H9 (cell line): ENCODE measurements at regions not wholly inside any gene's neighbourhood (a gene's known extent, or its start where the extent isn't known, plus 50 kb on each side); places are given as distances from the start of the nearest gene placed in this dataset.

Source experiments
- DNase-seq: peaks from one replicate; pipeline ENCODE4 v3.0.0-alpha.2; 2017
- H2AFZ ChIP-seq: one replicate; pipeline ENCODE4 v1.6.1; 2013; ENCODE audit warnings: mild to moderate bottlenecking, low read length, control low read depth, moderate library complexity
- H2AK5ac ChIP-seq: 2 replicates; pipeline ENCODE4 v1.6.1; 2013; ENCODE audit warnings: low read length, control low read depth, mixed read lengths; ENCODE audit not compliant: insufficient read length
- H2BK120ac ChIP-seq: one replicate; pipeline ENCODE4 v1.6.1; 2013; ENCODE audit warnings: low read depth, mild to moderate bottlenecking, low read length, control low read depth, inconsistent platforms; ENCODE audit not compliant: poor library complexity, severe bottlenecking
- H2BK12ac ChIP-seq: 2 replicates; pipeline ENCODE4 v1.6.1; 2013; ENCODE audit warnings: low read length, control low read depth, mixed read lengths, low read depth; ENCODE audit not compliant: insufficient read length
- H2BK15ac ChIP-seq: 2 replicates; pipeline ENCODE4 v1.6.1; 2013; ENCODE audit warnings: low read depth, low read length, control low read depth
- H2BK20ac ChIP-seq: one replicate; pipeline ENCODE4 v1.6.1; 2013; ENCODE audit warnings: low read depth, mild to moderate bottlenecking, low read length, control low read depth, inconsistent platforms; ENCODE audit not compliant: poor library complexity, severe bottlenecking
- H2BK5ac ChIP-seq: 2 replicates; pipeline ENCODE4 v1.6.1; 2013; ENCODE audit warnings: low read length, control low read depth, mixed read lengths; ENCODE audit not compliant: insufficient read length
- H3K14ac ChIP-seq: 2 replicates; pipeline ENCODE4 v1.6.1; 2013; ENCODE audit warnings: low read length, control low read depth; ENCODE audit not compliant: insufficient read depth
- H3K18ac ChIP-seq: 2 replicates; pipeline ENCODE4 v1.6.1; 2013; ENCODE audit warnings: low read depth, mild to moderate bottlenecking, mixed read lengths, low read length, control low read depth; ENCODE audit not compliant: insufficient read length
- H3K23ac ChIP-seq: 2 replicates; pipeline ENCODE4 v1.6.1; 2013; ENCODE audit warnings: low read length, control low read depth, mixed read lengths, low read depth; ENCODE audit not compliant: insufficient read length
- H3K23me2 ChIP-seq: 2 replicates; pipeline ENCODE4 v1.6.1; 2013; ENCODE audit warnings: low read depth, mild to moderate bottlenecking, mixed read lengths, low read length, control low read depth; ENCODE audit not compliant: insufficient read length, poor library complexity, severe bottlenecking
- H3K27ac ChIP-seq: 2 replicates; pipeline ENCODE4 v1.5.1; 2013; ENCODE audit warnings: low read length, control low read depth, mixed read lengths, low read depth; ENCODE audit not compliant: insufficient read length
- H3K27me3 ChIP-seq: 2 replicates; pipeline ENCODE4 v1.6.1; 2013; ENCODE audit warnings: low read length, control low read depth, inconsistent platforms; ENCODE audit not compliant: insufficient read depth
- H3K4ac ChIP-seq: 2 replicates; pipeline ENCODE4 v1.6.1; 2013; ENCODE audit warnings: low read depth, mild to moderate bottlenecking, control low read depth, inconsistent platforms, low read length, moderate library complexity
- H3K4me1 ChIP-seq: 2 replicates; pipeline ENCODE4 v1.6.1; 2013; ENCODE audit warnings: low read length, control low read depth, inconsistent platforms; ENCODE audit not compliant: insufficient read depth
- H3K4me2 ChIP-seq: 2 replicates; pipeline ENCODE4 v1.6.1; 2013; ENCODE audit warnings: low read length, control low read depth, mixed read lengths; ENCODE audit not compliant: insufficient read length, insufficient read depth
- H3K56ac ChIP-seq: 2 replicates; pipeline ENCODE4 v1.6.1; 2013; ENCODE audit warnings: low read depth, mild to moderate bottlenecking, mixed read lengths, low read length, control low read depth; ENCODE audit not compliant: insufficient read length
- H3K79me1 ChIP-seq: 2 replicates; pipeline ENCODE4 v1.6.1; 2013; ENCODE audit warnings: low read depth, mild to moderate bottlenecking, moderate library complexity, low read length, control low read depth, inconsistent platforms; ENCODE audit not compliant: insufficient read depth, poor library complexity, severe bottlenecking
- H3K79me2 ChIP-seq: 2 replicates; pipeline ENCODE4 v1.6.1; 2013; ENCODE audit warnings: low read length, control low read depth, inconsistent platforms; ENCODE audit not compliant: insufficient read depth
- H3K9ac ChIP-seq: 2 replicates; pipeline ENCODE4 v1.6.1; 2013; ENCODE audit warnings: low read length, control low read depth, mixed read lengths; ENCODE audit not compliant: insufficient read length; ENCODE audit errors: extremely low read depth
- H3K9me3 ChIP-seq: one replicate; pipeline ENCODE4 v1.6.1; 2013; ENCODE audit warnings: low read depth, low read length, inconsistent platforms; ENCODE audit not compliant: control insufficient read depth
- H3T11ph ChIP-seq: one replicate; pipeline ENCODE4 v1.6.1; 2013; ENCODE audit warnings: mild to moderate bottlenecking, low read length, control low read depth, inconsistent platforms
- H4K20me1 ChIP-seq: one replicate; pipeline ENCODE4 v1.6.1; 2013; ENCODE audit not compliant: control insufficient read depth, insufficient read length, insufficient read depth
- H4K5ac ChIP-seq: 2 replicates; pipeline ENCODE4 v1.6.1; 2013; ENCODE audit warnings: low read depth, mild to moderate bottlenecking, mixed read lengths, low read length, control low read depth; ENCODE audit not compliant: insufficient read length
- H4K8ac ChIP-seq: replicated peaks from 2 replicates; pipeline ENCODE4 v1.6.1; 2013; ENCODE audit warnings: low read length, control low read depth, mixed read lengths, low read depth; ENCODE audit not compliant: insufficient read length
- H4K91ac ChIP-seq: 2 replicates; pipeline ENCODE4 v1.6.1; 2013; ENCODE audit warnings: low read depth, mild to moderate bottlenecking, moderate library complexity, mixed read lengths, low read length, control low read depth; ENCODE audit not compliant: insufficient read length
- H3K27ac Mint-ChIP-seq, 3 experiments: 2 replicates in 2 of 3; 3 replicates in 1 of 3; pipeline ENCODE4 v1.8.0; 2020 to 2021; ENCODE audit warnings: mixed read lengths in 3 of 3, mild to moderate bottlenecking in 1 of 3, moderate library complexity in 1 of 3
- H3K27me3 Mint-ChIP-seq: 2 replicates; pipeline ENCODE4 v1.8.0; 2021; ENCODE audit warnings: low read depth, mild to moderate bottlenecking, moderate library complexity, mixed read lengths
- H3K36me3 Mint-ChIP-seq, 3 experiments: 2 replicates in 2 of 3; 3 replicates in 1 of 3; pipeline ENCODE4 v1.8.0; 2020 to 2021; ENCODE audit warnings: low read depth in 3 of 3, mixed read lengths in 3 of 3; ENCODE audit not compliant: insufficient read depth in 1 of 3
- H3K4me1 Mint-ChIP-seq, 2 experiments: 2 replicates each; pipeline ENCODE4 v1.8.0; 2020; ENCODE audit warnings: mixed read lengths in 2 of 2
- H3K4me3 Mint-ChIP-seq, 2 experiments: 2 replicates in 1 of 2; 3 replicates in 1 of 2; pipeline ENCODE4 v1.8.0; 2020 to 2021; ENCODE audit warnings: mild to moderate bottlenecking in 2 of 2, mixed read lengths in 2 of 2, moderate library complexity in 1 of 2
- H3K9me3 Mint-ChIP-seq, 2 experiments: 2 replicates in 1 of 2; 3 replicates in 1 of 2; pipeline ENCODE4 v1.8.0; 2020; ENCODE audit warnings: mild to moderate bottlenecking in 2 of 2, mixed read lengths in 2 of 2, moderate library complexity in 1 of 2
- WGBS: extraction: QIAGEN DNeasy Blood & Tissue Kit; methylation state at CpG from one replicate; pipeline ENCODE4 v1.1.7; 2013; ENCODE audit warnings: missing lambda C conversion rate, low lambda C conversion rate, mixed read lengths; ENCODE audit not compliant: insufficient read length; ENCODE audit errors: extremely low coverage; 5-methylcytosine and 5-hydroxymethylcytosine counted together
- TF ChIP-seq, protein P1 (sequence below): fragments of 200-600 bp; sonication (generic); conservative IDR thresholded peaks from 3 replicates; pipeline ENCODE4 v1.8.0; 2021; ENCODE audit warnings: antibody characterized with exemption, mild to moderate bottlenecking

DNA sequence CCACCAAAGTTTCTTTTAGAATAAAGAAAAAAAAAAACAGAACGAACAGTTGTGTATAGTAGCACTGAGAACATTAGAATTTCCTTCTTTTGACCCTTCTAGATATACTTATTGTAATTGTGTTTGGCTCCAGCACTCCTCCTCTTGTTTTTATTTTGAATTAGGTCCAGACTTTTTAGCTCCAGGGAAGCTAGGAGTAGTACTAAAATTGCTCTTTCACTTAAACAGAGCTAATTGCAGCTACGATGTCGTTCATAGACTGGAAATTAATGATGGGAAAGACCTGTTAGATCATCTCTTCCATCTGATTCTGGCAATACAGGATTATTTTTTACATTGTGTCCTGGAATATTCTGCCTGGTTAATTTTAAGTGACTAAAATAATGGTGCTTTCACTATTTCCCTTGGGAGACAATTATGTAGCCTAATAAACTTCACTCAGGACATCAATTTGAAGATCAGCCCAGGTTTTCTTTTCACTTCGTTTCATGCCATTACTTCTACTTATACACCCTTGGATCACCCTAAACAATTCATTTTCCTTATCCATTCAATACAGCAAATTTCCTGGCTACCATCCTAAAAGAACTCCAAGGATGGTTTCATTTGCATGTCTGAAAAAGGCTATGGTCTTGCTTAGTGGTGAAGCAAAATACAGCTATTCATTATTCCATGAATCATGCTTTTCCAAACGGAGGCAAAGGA is 480.8 kb upstream of the TECRL start:
- peak overlapping the region in 2 of 3 experiments; percentile 11 to 38; a peak in 4 of 7 replicates for H3K27ac Mint-ChIP-seq
- no peak overlapping the region for H3K4me2 ChIP-seq

More for the DNA sequence above, 480.8 kb upstream of the TECRL start:
- no peaks in the 10 kb centered on the region for H3K27me3 Mint-ChIP-seq
- no peak overlapping the region for H4K5ac ChIP-seq
- H4K20me1 ChIP-seq, result no peaks in the 10 kb centered on the region
- H2BK15ac ChIP-seq, result no peak overlapping the region
- TF ChIP-seq, protein P1, sequence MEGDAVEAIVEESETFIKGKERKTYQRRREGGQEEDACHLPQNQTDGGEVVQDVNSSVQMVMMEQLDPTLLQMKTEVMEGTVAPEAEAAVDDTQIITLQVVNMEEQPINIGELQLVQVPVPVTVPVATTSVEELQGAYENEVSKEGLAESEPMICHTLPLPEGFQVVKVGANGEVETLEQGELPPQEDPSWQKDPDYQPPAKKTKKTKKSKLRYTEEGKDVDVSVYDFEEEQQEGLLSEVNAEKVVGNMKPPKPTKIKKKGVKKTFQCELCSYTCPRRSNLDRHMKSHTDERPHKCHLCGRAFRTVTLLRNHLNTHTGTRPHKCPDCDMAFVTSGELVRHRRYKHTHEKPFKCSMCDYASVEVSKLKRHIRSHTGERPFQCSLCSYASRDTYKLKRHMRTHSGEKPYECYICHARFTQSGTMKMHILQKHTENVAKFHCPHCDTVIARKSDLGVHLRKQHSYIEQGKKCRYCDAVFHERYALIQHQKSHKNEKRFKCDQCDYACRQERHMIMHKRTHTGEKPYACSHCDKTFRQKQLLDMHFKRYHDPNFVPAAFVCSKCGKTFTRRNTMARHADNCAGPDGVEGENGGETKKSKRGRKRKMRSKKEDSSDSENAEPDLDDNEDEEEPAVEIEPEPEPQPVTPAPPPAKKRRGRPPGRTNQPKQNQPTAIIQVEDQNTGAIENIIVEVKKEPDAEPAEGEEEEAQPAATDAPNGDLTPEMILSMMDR, result no peak
- H3K36me3 Mint-ChIP-seq, result no peaks in the 10 kb centered on the region
- no peak overlapping the region for H2BK20ac ChIP-seq
- no peak overlapping the region for H3K9ac ChIP-seq
- no CpG with 5 or more reads among the region's 5 CpGs for WGBS
- peaks cover 12% of the 10 kb centered on the region in 2 experiments for H3K4me1 Mint-ChIP-seq
- no peaks in the 10 kb centered on the region for H3K9me3 Mint-ChIP-seq
- no peak overlapping the region for H2AFZ ChIP-seq
- H4K8ac ChIP-seq, result no peak overlapping the region
- H3K14ac ChIP-seq, result no peak overlapping the region
- no peaks in the 10 kb centered on the region for H3K79me2 ChIP-seq
- no peaks in the 10 kb centered on the region for H3K4me1 ChIP-seq
- no peaks in the 10 kb centered on the region for H3K79me1 ChIP-seq
- no peak overlapping the region for H3T11ph ChIP-seq
- no peak overlapping the region for H3K4ac ChIP-seq
- no peak overlapping the region for H2BK120ac ChIP-seq
- no peak overlapping the region for H2BK5ac ChIP-seq
- H3K23me2 ChIP-seq, result no peaks in the 10 kb centered on the region
- no peak overlapping the region for H3K56ac ChIP-seq
- no peaks in the 10 kb centered on the region for H3K9me3 ChIP-seq
- no peak overlapping the region for H3K23ac ChIP-seq
- DNase-seq, result no peak
- H4K91ac ChIP-seq, result no peak overlapping the region
- no peak overlapping the region for H2AK5ac ChIP-seq
- H3K27me3 ChIP-seq, result no peaks in the 10 kb centered on the region
- H3K4me3 Mint-ChIP-seq, result no peak overlapping the region
- no peak overlapping the region for H3K18ac ChIP-seq
- H2BK12ac ChIP-seq, result no peak overlapping the region
- H3K27ac ChIP-seq, result no peak overlapping the region
